PC-3 (cell line): ENCODE measurements at regions not wholly inside any gene's neighbourhood (a gene's known extent, or its start where the extent isn't known, plus 50 kb on each side); places are given as distances from the start of the nearest gene placed in this dataset.
A peak's percentile ranks its signal among the peaks of the same experiment; 100 is the strongest.

Experiments
- ATAC-seq: fragments of 200-7000 bp; cut with Tn5 transposase; 2 replicates; pipeline ENCODE4 v1.9.1; 2020; ENCODE audit warnings: mild to moderate bottlenecking, moderate library complexity
- BruUV-seq: library from RNA; stranded (reverse); fragments of 400-500 nt; replicated peaks from 2 replicates; lab custom pipeline; 2021; lab: Mats Ljungman, UMichigan
- CTCF ChIA-PET: fragments of 300-600 bp; sonication (Branson Sonifier 250); formaldehyde crosslinking; loops from one replicate; lab custom pipeline; 2022; ENCODE audit warnings: antibody characterized with exemption; lab: Charles Lee
- POLR2A ChIA-PET: fragments of 300-600 bp; sonication (Branson Sonifier 250); formaldehyde crosslinking; loops from one replicate; lab custom pipeline; 2022; ENCODE audit warnings: antibody characterized with exemption; ENCODE audit not compliant: unreplicated experiment; lab: Charles Lee
- DNase-seq: peaks from one replicate; pipeline ENCODE4 v3.0.0-alpha.2; 2015
- H2AFZ ChIP-seq: fragments of 300-600 bp; sonication (generic); 2 replicates; pipeline ENCODE4 v1.6.0; 2016; ENCODE audit warnings: antibody characterized with exemption, low read length
- H3F3A ChIP-seq: fragments of 300-600 bp; sonication (generic); one replicate; pipeline ENCODE4 v1.6.0; 2017; ENCODE audit warnings: antibody characterized with exemption, low read length, control low read depth, mild to moderate bottlenecking; ENCODE audit not compliant: unreplicated experiment
- H3K27ac ChIP-seq: fragments of 300-600 bp; sonication (generic); 2 replicates; pipeline ENCODE4 v1.5.1; 2016; ENCODE audit warnings: mild to moderate bottlenecking, low read length
- H3K27me3 ChIP-seq: fragments of 300-600 bp; sonication (generic); 2 replicates; pipeline ENCODE4 v1.6.1; 2016; ENCODE audit warnings: low read length, mixed read lengths
- H3K36me3 ChIP-seq: fragments of 300-600 bp; sonication (generic); 2 replicates; pipeline ENCODE4 v1.6.1; 2016; ENCODE audit warnings: low read depth, mixed run types, low read length, mixed read lengths
- H3K4me1 ChIP-seq: fragments of 300-600 bp; sonication (generic); 2 replicates; pipeline ENCODE4 v1.5.1; 2016; ENCODE audit warnings: low read length; ENCODE audit not compliant: insufficient read depth
- H3K4me2 ChIP-seq: fragments of 300-600 bp; sonication (generic); 2 replicates; pipeline ENCODE4 v1.6.0; 2016; ENCODE audit warnings: low read length
- H3K4me3 ChIP-seq: fragments of 300-600 bp; sonication (generic); 2 replicates; pipeline ENCODE4 v1.5.1; 2016; ENCODE audit warnings: mild to moderate bottlenecking, low read length, mixed read lengths
- H3K79me2 ChIP-seq: fragments of 300-600 bp; sonication (generic); 2 replicates; pipeline ENCODE4 v1.6.1; 2017; ENCODE audit warnings: low read length, mixed read lengths
- H3K9ac ChIP-seq: fragments of 300-600 bp; sonication (generic); 2 replicates; pipeline ENCODE4 v1.6.0; 2016; ENCODE audit warnings: mild to moderate bottlenecking, low read length
- H3K9me2 ChIP-seq: fragments of 300-600 bp; sonication (generic); replicated peaks from 2 replicates; pipeline ENCODE4 v1.6.1; 2016; ENCODE audit warnings: mixed run types, low read length, mixed read lengths
- H3K9me3 ChIP-seq: fragments of 300-600 bp; sonication (generic); 2 replicates; pipeline ENCODE4 v1.6.1; 2016; ENCODE audit warnings: low read length, mixed read lengths
- H4K20me1 ChIP-seq: fragments of 300-600 bp; sonication (generic); 2 replicates; pipeline ENCODE4 v1.6.1; 2016; ENCODE audit warnings: low read length, mixed read lengths
- EZH2 ChIP-seq: fragments of 300-600 bp; sonication (generic); IDR thresholded peaks from one replicate; pipeline ENCODE4 v1.6.1; 2017; ENCODE audit warnings: antibody characterized with exemption, mild to moderate bottlenecking, low read length; ENCODE audit not compliant: unreplicated experiment
- EZH2phosphoT487 ChIP-seq: fragments of 300-600 bp; sonication (generic); IDR thresholded peaks from 2 replicates; pipeline ENCODE4 v1.6.1; 2018; ENCODE audit warnings: mild to moderate bottlenecking, antibody characterized with exemption, low read length, borderline replicate concordance
- intact Hi-C: fragments of 100-400 bp; cut with micrococcal nuclease; formaldehyde crosslinking; loops from 2 replicates; pipeline ENCODE4 v1.9.0; 2023
- TF ChIP-seq, protein P1 (sequence below): fragments of 300-600 bp; sonication (generic); conservative IDR thresholded peaks from 2 replicates; pipeline ENCODE4 v1.5.1; 2017; ENCODE audit warnings: antibody characterized with exemption, low read depth, mild to moderate bottlenecking, low read length

DNA sequence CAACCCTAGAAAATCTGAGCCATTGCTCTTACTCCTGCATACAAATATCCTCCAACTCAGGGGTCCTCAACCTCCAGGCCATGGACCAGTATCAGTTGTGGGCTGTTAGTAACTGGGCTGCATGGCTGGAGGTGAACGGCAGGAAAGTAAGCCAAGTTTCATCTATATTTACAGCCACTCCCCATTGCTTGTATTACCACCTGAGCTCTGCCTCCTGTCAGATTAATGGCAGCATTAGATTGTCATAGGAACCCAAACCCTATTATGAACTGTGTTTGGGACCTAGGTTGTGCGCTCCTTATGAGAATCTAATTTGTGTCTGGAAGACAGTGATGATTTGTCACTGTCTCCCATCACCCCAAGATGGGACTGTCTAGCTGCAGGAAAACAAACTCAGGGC lies 246.5 kb upstream of the CDIN1 start:
- Histone ChIP-seq H3F3A (peaks cover 14% of the 10 kb centered on the region), H3K4me3 (no peak overlapping the region), H3K4me1 (peaks cover 34% of the 10 kb centered on the region), H3K27me3 (no peaks in the 10 kb centered on the region), H2AFZ (no peak overlapping the region), H3K9me3 (no peaks in the 10 kb centered on the region), H4K20me1 (no peaks in the 10 kb centered on the region), H3K79me2 (no peaks in the 10 kb centered on the region), H3K9me2 (no peaks in the 10 kb centered on the region), H3K36me3 (no peaks in the 10 kb centered on the region), H3K27ac (no peak overlapping the region), H3K9ac (no peak overlapping the region), H3K4me2 (no peak overlapping the region)
- intact Hi-C loops: loop anchor here (10.0 kb wide), 1 partner anchor 578 kb away; no protein-coding TSS in a partner anchor
- POLR2A ChIA-PET: no interaction called here
- ATAC-seq (no peak), DNase-seq (no peak)
- CTCF ChIA-PET: no interaction called here
- TF ChIP-seq EZH2 (no peak), EZH2phosphoT487 (no peak)
- TF ChIP-seq, protein P1, sequence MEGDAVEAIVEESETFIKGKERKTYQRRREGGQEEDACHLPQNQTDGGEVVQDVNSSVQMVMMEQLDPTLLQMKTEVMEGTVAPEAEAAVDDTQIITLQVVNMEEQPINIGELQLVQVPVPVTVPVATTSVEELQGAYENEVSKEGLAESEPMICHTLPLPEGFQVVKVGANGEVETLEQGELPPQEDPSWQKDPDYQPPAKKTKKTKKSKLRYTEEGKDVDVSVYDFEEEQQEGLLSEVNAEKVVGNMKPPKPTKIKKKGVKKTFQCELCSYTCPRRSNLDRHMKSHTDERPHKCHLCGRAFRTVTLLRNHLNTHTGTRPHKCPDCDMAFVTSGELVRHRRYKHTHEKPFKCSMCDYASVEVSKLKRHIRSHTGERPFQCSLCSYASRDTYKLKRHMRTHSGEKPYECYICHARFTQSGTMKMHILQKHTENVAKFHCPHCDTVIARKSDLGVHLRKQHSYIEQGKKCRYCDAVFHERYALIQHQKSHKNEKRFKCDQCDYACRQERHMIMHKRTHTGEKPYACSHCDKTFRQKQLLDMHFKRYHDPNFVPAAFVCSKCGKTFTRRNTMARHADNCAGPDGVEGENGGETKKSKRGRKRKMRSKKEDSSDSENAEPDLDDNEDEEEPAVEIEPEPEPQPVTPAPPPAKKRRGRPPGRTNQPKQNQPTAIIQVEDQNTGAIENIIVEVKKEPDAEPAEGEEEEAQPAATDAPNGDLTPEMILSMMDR: no peak
- no TSS peak for BruUV-seq

DNA sequence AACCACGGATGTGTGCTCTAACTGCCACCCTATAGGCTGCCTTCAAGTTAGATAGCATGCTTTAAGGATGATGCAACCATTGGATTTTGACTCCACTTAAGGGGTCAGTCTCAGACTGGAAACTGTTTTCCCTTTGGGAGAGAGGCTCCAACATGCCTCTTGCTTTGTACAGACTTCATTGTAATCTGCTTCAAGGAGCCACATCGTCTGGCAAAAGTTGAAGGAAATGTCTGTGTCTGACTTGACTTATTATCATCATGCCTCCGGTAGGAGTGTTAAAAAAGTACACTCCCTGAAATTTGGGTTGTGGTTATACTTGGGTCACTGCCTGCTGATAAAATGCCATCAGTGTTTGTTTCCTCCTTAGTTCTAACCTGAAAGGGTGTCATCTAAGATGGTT lies 245.4 kb upstream of the CDIN1 start:
- ChIA-PET POLR2A (no interaction called here), CTCF (no interaction called here)
- Histone ChIP-seq H3K36me3 (no peaks in the 10 kb centered on the region), H3K79me2 (no peaks in the 10 kb centered on the region), H3K27ac (peak overlapping the region; percentile 96), H3K9ac (peak overlapping the region; percentile 60; the same call in 1 of the 2 replicates), H3F3A (peaks cover 14% of the 10 kb centered on the region), H4K20me1 (no peaks in the 10 kb centered on the region), H3K9me3 (no peaks in the 10 kb centered on the region), H3K9me2 (no peaks in the 10 kb centered on the region), H3K4me2 (peak overlapping the region; percentile 33), H3K4me3 (no peak overlapping the region), H3K27me3 (no peaks in the 10 kb centered on the region), H2AFZ (peak overlapping the region; percentile 54), H3K4me1 (peaks cover 34% of the 10 kb centered on the region)
- DNase-seq: peak; percentile 58
- no TSS peak for BruUV-seq
- TF ChIP-seq, protein P1: no peak
- TF ChIP-seq EZH2phosphoT487: no peak
- TF ChIP-seq EZH2: no peak
- intact Hi-C loops: loop anchor here (2.0 to 10.0 kb wide), 3 partner anchors 37 to 579 kb away; no protein-coding TSS in a partner anchor
- no peak; the same call in 1 of the 2 replicates for ATAC-seq

DNA sequence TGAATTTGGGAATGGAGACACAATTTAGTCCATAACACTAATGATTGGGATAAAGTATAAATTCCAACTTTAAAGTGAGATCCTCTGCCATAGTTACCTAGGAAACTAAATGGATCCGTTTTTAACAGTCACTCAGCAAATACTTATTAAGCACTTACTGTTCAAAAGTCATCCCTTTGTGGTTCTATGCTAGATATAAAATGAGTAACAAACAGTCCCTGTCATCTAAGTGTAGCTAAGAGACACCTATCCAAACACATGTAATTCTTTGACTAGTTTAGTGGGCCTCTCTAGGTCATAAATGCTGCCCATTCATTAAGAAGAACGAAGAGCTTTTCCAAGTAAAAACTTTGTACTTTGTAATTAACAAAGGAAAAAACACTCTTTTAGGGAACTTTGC lies 244.2 kb upstream of the CDIN1 start:
- Histone ChIP-seq H3K9ac (peak overlapping the region; percentile 76), H3K27ac (peak overlapping the region; percentile 96), H3K4me1 (peaks cover 34% of the 10 kb centered on the region), H3K9me3 (no peaks in the 10 kb centered on the region), H3F3A (peaks cover 14% of the 10 kb centered on the region), H2AFZ (no peak overlapping the region), H4K20me1 (no peaks in the 10 kb centered on the region), H3K36me3 (no peaks in the 10 kb centered on the region), H3K4me3 (peak overlapping the region; percentile 11; the same call in 1 of the 2 replicates), H3K9me2 (no peaks in the 10 kb centered on the region), H3K4me2 (peak overlapping the region; percentile 66), H3K27me3 (no peaks in the 10 kb centered on the region), H3K79me2 (no peaks in the 10 kb centered on the region)
- peak; percentile 86 for DNase-seq
- TF ChIP-seq EZH2phosphoT487 (no peak), EZH2 (no peak)
- TF ChIP-seq, protein P1: no peak
- BruUV-seq: no TSS peak
- intact Hi-C loops: loop anchor here (2.0 to 10.0 kb wide), 4 partner anchors 36 to 580 kb away; no protein-coding TSS in a partner anchor
- peak; percentile 88 for ATAC-seq
- POLR2A ChIA-PET: no interaction called here
- CTCF ChIA-PET: no interaction called here
